GM23248 (cell line): ENCODE measurements at regions not wholly inside any gene's neighbourhood (a gene's known extent, or its start where the extent isn't known, plus 50 kb on each side); places are given as distances from the start of the nearest gene placed in this dataset.
"Not testable (repeated sequence)": the region's sequence is repeated elsewhere in the genome, so short reads cannot be mapped to it uniquely, and the experiment has no call there.

ENCODE experiments used
- DNase-seq: peaks from one replicate; pipeline ENCODE4 v3.0.0-alpha.2; 2015
- H2AFZ ChIP-seq: fragments of 200-600 bp; sonication (generic); 2 replicates; pipeline ENCODE4 v1.6.1; 2016; ENCODE audit warnings: antibody characterized with exemption
- H3F3A ChIP-seq: fragments of 200-600 bp; sonication (generic); 2 replicates; pipeline ENCODE4 v1.6.1; 2016; ENCODE audit warnings: mild to moderate bottlenecking, antibody characterized with exemption, mixed run types; ENCODE audit not compliant: insufficient read depth
- H3K27ac ChIP-seq: fragments of 200-600 bp; sonication (generic); 2 replicates; pipeline ENCODE4 v1.5.1; 2016; ENCODE audit warnings: mild to moderate bottlenecking
- H3K27me3 ChIP-seq: fragments of 200-600 bp; sonication (generic); replicated peaks from 2 replicates; pipeline ENCODE4 v1.6.1; 2016; ENCODE audit warnings: mild to moderate bottlenecking; ENCODE audit not compliant: insufficient read depth
- H3K36me3 ChIP-seq: fragments of 200-600 bp; sonication (generic); 2 replicates; pipeline ENCODE4 v1.6.1; 2016; ENCODE audit warnings: low read depth, mild to moderate bottlenecking
- H3K4me1 ChIP-seq: fragments of 200-600 bp; sonication (generic); 2 replicates; pipeline ENCODE4 v1.6.1; 2016; ENCODE audit warnings: mild to moderate bottlenecking; ENCODE audit not compliant: insufficient read depth
- H3K4me2 ChIP-seq: fragments of 200-600 bp; sonication (generic); one replicate; pipeline ENCODE4 v1.6.1; 2016; ENCODE audit warnings: mild to moderate bottlenecking; ENCODE audit not compliant: unreplicated experiment
- H3K4me3 ChIP-seq: fragments of 200-600 bp; sonication (generic); 2 replicates; pipeline ENCODE4 v1.5.1; 2016; ENCODE audit warnings: mild to moderate bottlenecking
- H3K79me2 ChIP-seq: fragments of 200-600 bp; sonication (generic); 2 replicates; pipeline ENCODE4 v1.6.1; 2016; ENCODE audit warnings: mild to moderate bottlenecking; ENCODE audit not compliant: insufficient read depth
- H3K9ac ChIP-seq: fragments of 200-600 bp; sonication (generic); 2 replicates; pipeline ENCODE4 v1.6.1; 2016; ENCODE audit warnings: mild to moderate bottlenecking
- H3K9me2 ChIP-seq: fragments of 200-600 bp; sonication (generic); 2 replicates; pipeline ENCODE4 v1.6.1; 2016; ENCODE audit warnings: mixed run types, mild to moderate bottlenecking, moderate library complexity; ENCODE audit not compliant: insufficient read depth
- H3K9me3 ChIP-seq: fragments of 200-600 bp; sonication (generic); one replicate; pipeline ENCODE4 v1.6.1; 2017; ENCODE audit warnings: low read depth
- H4K20me1 ChIP-seq: fragments of 200-600 bp; sonication (generic); 2 replicates; pipeline ENCODE4 v1.6.0; 2016; ENCODE audit not compliant: insufficient read depth
- EZH2 ChIP-seq: fragments of 200-600 bp; sonication (generic); IDR thresholded peaks from 2 replicates; pipeline ENCODE4 v1.6.1; 2018; ENCODE audit warnings: antibody characterized with exemption, mild to moderate bottlenecking; ENCODE audit not compliant: insufficient read depth, poor library complexity, severe bottlenecking
- EZH2phosphoT487 ChIP-seq: fragments of 200-600 bp; sonication (generic); IDR thresholded peaks from 2 replicates; pipeline ENCODE4 v1.6.1; 2018; ENCODE audit warnings: antibody characterized with exemption, moderate library complexity, mild to moderate bottlenecking, low read depth; ENCODE audit not compliant: insufficient read depth
- WGBS, 2 experiments: methylation state at CpG; one replicate each; pipeline ENCODE4 v1.1.6; 2015 to 2017; ENCODE audit warnings: low lambda C conversion rate in 2 of 2, low coverage in 1 of 2; ENCODE audit errors: missing lambda C conversion rate in 2 of 2; 5-methylcytosine and 5-hydroxymethylcytosine counted together
- in situ Hi-C: fragments of 300-500 bp; cut with MboI; formaldehyde crosslinking; loops from 2 replicates; pipeline ENCODE4 v1.15.0; 2020

- H3K9ac ChIP-seq: no peak overlapping the region
- H3K9me3 ChIP-seq: no peaks in the 10 kb centered on the region
- no peak overlapping the region for H3K27ac ChIP-seq
- H4K20me1 ChIP-seq: no peaks in the 10 kb centered on the region
- 52 to 53% methylated on average over 7 of the region's 7 CpGs for WGBS, 2 experiments
- no peak overlapping the region for H2AFZ ChIP-seq
- H3K4me1 ChIP-seq: no peaks in the 10 kb centered on the region
- H3K36me3 ChIP-seq: no peaks in the 10 kb centered on the region
- H3F3A ChIP-seq: no peaks in the 10 kb centered on the region
- H3K4me2 ChIP-seq: no peak overlapping the region
- in situ Hi-C loops: no loop called here
- H3K4me3 ChIP-seq: no peak overlapping the region
- DNase-seq: no peak
- no peaks in the 10 kb centered on the region for H3K9me2 ChIP-seq
- TF ChIP-seq EZH2: no peak
- no peak for TF ChIP-seq EZH2phosphoT487
- no peaks in the 10 kb centered on the region; the same call in 1 of the 2 replicates for H3K27me3 ChIP-seq
- no peaks in the 10 kb centered on the region for H3K79me2 ChIP-seq
These were observed 77.9 kb upstream of the SATB2 start for GRCh38 chr2:199535445-199536177.

- H3K9ac ChIP-seq: not testable (repeated sequence)
These were observed 76.1 kb upstream of the SATB2 start for GRCh38 chr2:199533873-199534272.

GRCh38 chr2:199527071-199527470 is 69.3 kb upstream of the SATB2 start:
- Histone ChIP-seq H3K27ac (no peak overlapping the region), H3K4me3 (no peak overlapping the region), H3K27me3 (no peaks in the 10 kb centered on the region), H3K79me2 (no peaks in the 10 kb centered on the region), H3K4me2 (no peak overlapping the region), H4K20me1 (no peaks in the 10 kb centered on the region), H3K4me1 (no peaks in the 10 kb centered on the region), H3K9me2 (no peaks in the 10 kb centered on the region), H3F3A (no peaks in the 10 kb centered on the region), H3K9me3 (no peaks in the 10 kb centered on the region), H3K36me3 (no peaks in the 10 kb centered on the region), H3K9ac (no peak overlapping the region), H2AFZ (no peak overlapping the region)
- in situ Hi-C loops: no loop called here
- DNase-seq: no peak
- WGBS, 2 experiments: 8 to 14% methylated on average over 1 of the region's 1 CpG
- TF ChIP-seq EZH2phosphoT487 (no peak), EZH2 (no peak)

More at GRCh38 chr2:199533873-199534272, 76.1 kb upstream of the SATB2 start:
- H3K9me2 ChIP-seq, in situ Hi-C loops, H3K79me2 ChIP-seq, H3K36me3 ChIP-seq, H3K4me1 ChIP-seq, H3K27me3 ChIP-seq, H4K20me1 ChIP-seq, H3K9me3 ChIP-seq, DNase-seq, H3K4me2 ChIP-seq, H3F3A ChIP-seq, H2AFZ ChIP-seq, H3K27ac ChIP-seq, H3K4me3 ChIP-seq: not testable (repeated sequence)
- 41 to 46% methylated on average over 3 of the region's 3 CpGs for WGBS, 2 experiments

GRCh38 chr2:199524689-199525574 is 67.2 kb upstream of the SATB2 start:
- DNase-seq: no peak
- no peak overlapping the region for H3K27ac ChIP-seq
- 0 out of 2 replicates have a peak, but pooled peaks cover under 1% of the 10 kb centered on the region for H3K27me3 ChIP-seq
- H3K4me2 ChIP-seq: no peak overlapping the region
- H3K36me3 ChIP-seq: no peaks in the 10 kb centered on the region
- H3K9me3 ChIP-seq: no peaks in the 10 kb centered on the region
- H3K9me2 ChIP-seq: no peaks in the 10 kb centered on the region
- no peaks in the 10 kb centered on the region for H3K79me2 ChIP-seq
- no peak overlapping the region for H3K9ac ChIP-seq
- in situ Hi-C loops: no loop called here
- no peaks in the 10 kb centered on the region for H3F3A ChIP-seq
- WGBS, 2 experiments: 28 to 37% methylated on average over 3 of the region's 3 CpGs
- no peak overlapping the region for H3K4me3 ChIP-seq
- TF ChIP-seq EZH2: no peak
- H2AFZ ChIP-seq: no peak overlapping the region
- H4K20me1 ChIP-seq: no peaks in the 10 kb centered on the region
- no peaks in the 10 kb centered on the region for H3K4me1 ChIP-seq
